ENCODE measurements at regions not wholly inside any gene's neighbourhood (a gene's known extent, or its start where the extent isn't known, plus 50 kb on each side); places are given as distances from the start of the nearest gene placed in this dataset.

DNA sequence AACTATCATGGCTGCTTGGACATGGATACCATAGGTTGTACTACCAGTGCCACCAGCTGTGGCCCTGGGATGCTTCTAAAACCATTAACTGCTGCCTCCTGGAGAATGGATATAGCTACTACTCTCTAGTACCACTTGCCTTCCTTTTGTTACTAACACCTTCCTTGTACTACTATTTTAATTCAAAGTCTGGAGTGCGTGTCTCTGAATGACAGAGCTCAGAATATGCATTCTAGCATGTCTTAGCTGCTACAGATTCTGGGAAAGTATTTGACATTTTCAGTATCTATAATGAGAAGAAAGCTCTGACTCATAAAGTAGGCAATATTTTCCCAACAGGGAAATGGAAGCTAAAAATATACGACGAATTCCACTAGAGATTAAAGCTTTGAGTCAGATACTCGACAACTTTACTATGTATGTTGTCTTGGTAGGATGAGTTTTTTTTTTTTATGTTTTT is 112.3 kb downstream of the PFDN4 start:
- TF ChIP-seq, protein P1, sequence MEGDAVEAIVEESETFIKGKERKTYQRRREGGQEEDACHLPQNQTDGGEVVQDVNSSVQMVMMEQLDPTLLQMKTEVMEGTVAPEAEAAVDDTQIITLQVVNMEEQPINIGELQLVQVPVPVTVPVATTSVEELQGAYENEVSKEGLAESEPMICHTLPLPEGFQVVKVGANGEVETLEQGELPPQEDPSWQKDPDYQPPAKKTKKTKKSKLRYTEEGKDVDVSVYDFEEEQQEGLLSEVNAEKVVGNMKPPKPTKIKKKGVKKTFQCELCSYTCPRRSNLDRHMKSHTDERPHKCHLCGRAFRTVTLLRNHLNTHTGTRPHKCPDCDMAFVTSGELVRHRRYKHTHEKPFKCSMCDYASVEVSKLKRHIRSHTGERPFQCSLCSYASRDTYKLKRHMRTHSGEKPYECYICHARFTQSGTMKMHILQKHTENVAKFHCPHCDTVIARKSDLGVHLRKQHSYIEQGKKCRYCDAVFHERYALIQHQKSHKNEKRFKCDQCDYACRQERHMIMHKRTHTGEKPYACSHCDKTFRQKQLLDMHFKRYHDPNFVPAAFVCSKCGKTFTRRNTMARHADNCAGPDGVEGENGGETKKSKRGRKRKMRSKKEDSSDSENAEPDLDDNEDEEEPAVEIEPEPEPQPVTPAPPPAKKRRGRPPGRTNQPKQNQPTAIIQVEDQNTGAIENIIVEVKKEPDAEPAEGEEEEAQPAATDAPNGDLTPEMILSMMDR (conservative IDR thresholded peaks at IDR 0.05; ENCODE audit: low read length) = no peak
- TF ChIP-seq EZH2phosphoT487 (IDR thresholded peaks at IDR 0.05; ENCODE audit: borderline replicate concordance, low read depth, low read length) = no peak

All from OCI-LY7 (cell line).